HepG2 (cell line): ENCODE measurements at regions not wholly inside any gene's neighbourhood (a gene's known extent, or its start where the extent isn't known, plus 50 kb on each side); places are given as distances from the start of the nearest gene placed in this dataset.

Experiments
- ASH2L ChIP-seq: fragments of 300-600, 200-600 bp; sonication (generic); IDR thresholded peaks from 2 replicates; pipeline ENCODE4 v1.7.0; 2017; ENCODE audit warnings: low read depth, mild to moderate bottlenecking, moderate library complexity, mixed read lengths, low read length; ENCODE audit not compliant: insufficient read length
- BRCA1 ChIP-seq: sonication (generic); formaldehyde crosslinking; IDR thresholded peaks from 2 replicates; pipeline ENCODE4 v1.4.0; 2020; ENCODE audit warnings: missing genetic modification reagents
- EHMT2 ChIP-seq: fragments of 200-600 bp; sonication (generic); IDR thresholded peaks from 2 replicates; pipeline ENCODE4 v1.7.0; 2017; ENCODE audit warnings: antibody characterized with exemption, low read depth, low read length, borderline replicate concordance
- ERF ChIP-seq: IDR thresholded peaks from 2 replicates; pipeline ENCODE4 v1.6.1; 2018; ENCODE audit warnings: missing biosample characterization, missing genetic modification reagents
- HOXA7 ChIP-seq: sonication (generic); formaldehyde crosslinking; IDR thresholded peaks from 2 replicates; pipeline ENCODE4 v1.8.1; 2022; ENCODE audit warnings: mild to moderate bottlenecking, missing genetic modification reagents, moderate library complexity
- IKZF1 ChIP-seq: fragments of 450-650 bp; IDR thresholded peaks from 2 replicates; pipeline ENCODE4 v1.7.1; 2016
- ISX ChIP-seq: sonication (generic); formaldehyde crosslinking; conservative IDR thresholded peaks from 2 replicates; pipeline ENCODE4 v1.5.0; 2020; ENCODE audit warnings: missing genetic modification reagents
- NFE2L1 ChIP-seq: sonication (generic); formaldehyde crosslinking; IDR thresholded peaks from 2 replicates; pipeline ENCODE4 v1.4.0; 2020; ENCODE audit warnings: missing genetic modification reagents, mild to moderate bottlenecking, borderline replicate concordance
- POLR2G ChIP-seq: fragments of 200-400 bp; formaldehyde crosslinking; IDR thresholded peaks from 2 replicates; pipeline ENCODE4 v1.6.1; 2018; ENCODE audit warnings: mild to moderate bottlenecking, low read depth, low read length, moderate library complexity
- PTBP1 ChIP-seq: fragments of 200-400 bp; formaldehyde crosslinking; IDR thresholded peaks from 2 replicates; pipeline ENCODE4 v1.6.1; 2018; ENCODE audit warnings: low read length, low read depth; ENCODE audit not compliant: poor library complexity, severe bottlenecking
- RXRB ChIP-seq: IDR thresholded peaks from 2 replicates; pipeline ENCODE4 v1.6.1; 2016; ENCODE audit warnings: borderline replicate concordance, missing genetic modification reagents, missing compliant biosample characterization
- SPEN ChIP-seq: sonication (generic); formaldehyde crosslinking; IDR thresholded peaks from 2 replicates; pipeline ENCODE4 v1.5.1; 2020; ENCODE audit warnings: low read depth, mild to moderate bottlenecking, missing genetic modification reagents
- ZIK1 ChIP-seq: sonication (generic); formaldehyde crosslinking; IDR thresholded peaks from 2 replicates; pipeline ENCODE4 v1.5.0; 2020; ENCODE audit warnings: mild to moderate bottlenecking, low read depth, missing genetic modification reagents, borderline replicate concordance
- TF ChIP-seq, protein P1 (sequence below): IDR thresholded peaks from 2 replicates; pipeline ENCODE4 v1.6.1; 2016; ENCODE audit warnings: missing biosample characterization, missing genetic modification reagents, low read depth
- TF ChIP-seq, protein P2 (sequence below): sonication (generic); formaldehyde crosslinking; IDR thresholded peaks from 2 replicates; pipeline ENCODE4 v1.5.0; 2020; ENCODE audit warnings: missing genetic modification reagents, mild to moderate bottlenecking, borderline replicate concordance

DNA sequence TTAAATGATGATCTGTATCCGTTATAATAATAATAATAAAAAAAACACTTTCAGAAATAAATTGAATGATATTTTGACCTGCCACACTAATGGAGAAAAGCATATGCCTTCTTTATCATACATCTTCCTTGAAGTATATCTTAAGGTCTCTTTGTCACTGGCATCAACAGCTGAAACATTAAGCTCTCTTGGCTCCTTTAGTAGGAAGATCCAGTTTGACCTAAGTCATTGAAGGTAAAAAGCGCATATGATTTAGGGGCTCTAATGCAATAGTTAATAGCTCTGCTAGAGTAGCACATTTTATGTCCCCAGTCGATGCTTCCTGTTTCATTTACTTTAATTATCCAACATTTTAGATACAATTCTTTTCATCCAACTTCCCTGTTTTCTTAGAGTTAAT lies 1010.8 kb downstream of the STPG2 start (continued):
- TF ChIP-seq, protein P1, sequence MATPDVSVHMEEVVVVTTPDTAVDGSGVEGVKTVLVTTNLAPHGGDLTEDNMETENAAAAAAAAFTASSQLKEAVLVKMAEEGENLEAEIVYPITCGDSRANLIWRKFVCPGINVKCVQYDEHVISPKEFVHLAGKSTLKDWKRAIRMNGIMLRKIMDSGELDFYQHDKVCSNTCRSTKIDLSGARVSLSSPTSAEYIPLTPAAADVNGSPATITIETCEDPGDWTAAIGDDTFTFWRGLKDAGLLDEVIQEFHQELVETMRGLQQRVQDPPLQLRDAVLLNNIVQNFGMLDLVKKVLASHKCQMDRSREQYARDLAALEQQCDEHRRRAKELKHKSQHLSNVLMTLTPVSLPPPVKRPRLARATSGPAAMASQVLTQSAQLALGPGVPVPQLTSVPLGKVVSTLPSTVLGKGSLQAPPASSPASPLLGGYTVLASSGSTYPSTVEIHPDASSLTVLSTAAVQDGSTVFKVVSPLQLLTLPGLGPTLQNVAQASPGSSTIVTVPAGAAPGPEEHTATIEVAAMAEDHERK (CRISPR knock-in tag): no peak
- TF ChIP-seq SPEN (CRISPR knock-in tag) (no peak), POLR2G (no peak), ERF (no peak), RXRB (CRISPR knock-in tag) (no peak), HOXA7 (no peak), IKZF1 (no peak), PTBP1 (no peak), BRCA1 (no peak), NFE2L1 (CRISPR knock-in tag) (no peak), ISX (CRISPR knock-in tag) (no peak), EHMT2 (no peak), ASH2L (no peak), ZIK1 (CRISPR knock-in tag) (no peak)
- TF ChIP-seq, protein P2, sequence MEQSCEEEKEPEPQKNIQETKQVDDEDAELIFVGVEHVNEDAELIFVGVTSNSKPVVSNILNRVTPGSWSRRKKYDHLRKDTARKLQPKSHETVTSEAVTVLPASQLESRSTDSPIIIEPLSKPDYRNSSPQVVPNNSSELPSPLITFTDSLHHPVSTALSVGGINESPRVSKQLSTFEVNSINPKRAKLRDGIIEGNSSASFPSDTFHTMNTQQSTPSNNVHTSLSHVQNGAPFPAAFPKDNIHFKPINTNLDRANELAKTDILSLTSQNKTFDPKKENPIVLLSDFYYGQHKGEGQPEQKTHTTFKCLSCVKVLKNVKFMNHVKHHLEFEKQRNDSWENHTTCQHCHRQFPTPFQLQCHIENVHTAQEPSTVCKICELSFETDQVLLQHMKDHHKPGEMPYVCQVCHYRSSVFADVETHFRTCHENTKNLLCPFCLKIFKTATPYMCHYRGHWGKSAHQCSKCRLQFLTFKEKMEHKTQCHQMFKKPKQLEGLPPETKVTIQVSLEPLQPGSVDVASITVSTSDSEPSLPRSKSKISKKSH (CRISPR knock-in tag): no peak
